Lung (tissue), 11 donors: ENCODE measurements at regions not wholly inside any gene's neighbourhood (a gene's known extent, or its start where the extent isn't known, plus 50 kb on each side); places are given as distances from the start of the nearest gene placed in this dataset.

ENCODE experiments used
- ATAC-seq: fragments of 200-7000 bp; cut with Tn5 transposase; one replicate; pipeline ENCODE4 v1.9.1; 2020; ENCODE audit warnings: moderate number of reproducible peaks; ENCODE audit not compliant: insufficient read depth, low FRiP score
- DNase-seq, 3 donors: peaks; one replicate each; pipeline ENCODE4 v3.0.0-alpha.2; 2013 to 2017
- H3K27ac ChIP-seq, 2 donors: one replicate each; pipeline ENCODE4 v1.5.1; 2013; ENCODE audit warnings: mild to moderate bottlenecking in 2 of 2, moderate library complexity in 2 of 2, control low read depth in 1 of 2, inconsistent platforms in 1 of 2, low read depth in 1 of 2, low read length in 1 of 2
- H3K27me3 ChIP-seq, 3 donors: one replicate each; pipeline ENCODE4 v1.5.1; 2013; ENCODE audit warnings: low read length in 2 of 3; ENCODE audit not compliant: control insufficient read depth in 3 of 3, insufficient read depth in 3 of 3
- H3K36me3 ChIP-seq, 4 donors: one replicate each; pipeline ENCODE4 v1.5.1; 2013; ENCODE audit warnings: low read length in 4 of 4, mild to moderate bottlenecking in 1 of 4, moderate library complexity in 1 of 4; ENCODE audit not compliant: control insufficient read depth in 4 of 4, insufficient read depth in 4 of 4
- H3K4me1 ChIP-seq, 5 donors: one replicate each; pipeline ENCODE4 v1.5.1; 2013; ENCODE audit warnings: low read length in 5 of 5, mild to moderate bottlenecking in 2 of 5, moderate library complexity in 1 of 5; ENCODE audit not compliant: control insufficient read depth in 5 of 5, insufficient read depth in 5 of 5
- H3K4me3 ChIP-seq: one replicate; pipeline ENCODE4 v1.5.1; 2013; ENCODE audit warnings: mild to moderate bottlenecking, control low read depth, moderate library complexity
- H3K9ac ChIP-seq, 2 donors: one replicate each; pipeline ENCODE4 v1.5.1; 2013; ENCODE audit warnings: low read length in 2 of 2, control low read depth in 1 of 2; ENCODE audit not compliant: insufficient read depth in 1 of 2
- H3K9me3 ChIP-seq, 4 donors: one replicate each; pipeline ENCODE4 v1.5.1; 2013; ENCODE audit warnings: low read length in 3 of 4, mild to moderate bottlenecking in 1 of 4, moderate library complexity in 1 of 4; ENCODE audit not compliant: control insufficient read depth in 4 of 4, insufficient read depth in 3 of 4
- WGBS, 2 donors: extraction: QIAGEN DNeasy Blood & Tissue Kit; methylation state at CpG; one replicate each; pipeline ENCODE4 v1.1.7; 2013; 5-methylcytosine and 5-hydroxymethylcytosine counted together
- TF ChIP-seq, protein P1 (sequence below): IDR thresholded peaks from 2 replicates; pipeline ENCODE4 v1.5.1; 2012; ENCODE audit warnings: mild to moderate bottlenecking; ENCODE audit errors: control extremely low read depth, extremely low read depth
- donor health status: control.
- donor health status: control.
- donor health status: Bipolar disorder and iron deficiency.
- donor health status: healthy.
- donor health status: DM: yes; HTN: yes; CAD: no.

DNA sequence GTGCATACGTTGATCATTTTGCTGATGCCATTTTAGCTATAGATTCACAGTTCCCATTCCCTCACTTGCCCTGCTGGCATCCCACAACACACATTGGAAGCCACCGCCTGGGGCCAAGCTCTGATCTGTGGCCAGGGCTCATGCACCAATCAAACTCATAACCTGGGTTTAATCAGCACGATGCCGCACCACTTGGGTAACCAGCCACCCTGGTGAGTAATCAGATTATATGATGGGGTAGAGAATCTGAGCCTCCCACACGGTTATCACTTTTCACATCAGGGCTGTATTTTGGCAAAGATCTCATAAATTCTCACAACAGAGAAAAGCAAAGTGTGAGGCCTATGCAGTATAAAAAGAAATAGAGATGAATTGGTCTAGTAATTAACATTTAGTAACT, 66.0 kb upstream of the TNFRSF19 start:
- Histone ChIP-seq H3K9ac (no peak overlapping the region), H3K4me1 (peaks cover 0 to 37% (median 5%) of the 10 kb centered on the region in 5 donors), H3K4me3 (no peak overlapping the region), H3K36me3 (no peaks in the 10 kb centered on the region), H3K27me3 (no peaks in the 10 kb centered on the region), H3K9me3 (peaks cover 0 to 3% (median 0%) of the 10 kb centered on the region in 4 donors), H3K27ac (no peak overlapping the region)
- ATAC-seq (no peak), DNase-seq (no peak)
- 90 to 92% methylated on average over 5 of the region's 5 CpGs for WGBS, 2 donors
- TF ChIP-seq, protein P1, sequence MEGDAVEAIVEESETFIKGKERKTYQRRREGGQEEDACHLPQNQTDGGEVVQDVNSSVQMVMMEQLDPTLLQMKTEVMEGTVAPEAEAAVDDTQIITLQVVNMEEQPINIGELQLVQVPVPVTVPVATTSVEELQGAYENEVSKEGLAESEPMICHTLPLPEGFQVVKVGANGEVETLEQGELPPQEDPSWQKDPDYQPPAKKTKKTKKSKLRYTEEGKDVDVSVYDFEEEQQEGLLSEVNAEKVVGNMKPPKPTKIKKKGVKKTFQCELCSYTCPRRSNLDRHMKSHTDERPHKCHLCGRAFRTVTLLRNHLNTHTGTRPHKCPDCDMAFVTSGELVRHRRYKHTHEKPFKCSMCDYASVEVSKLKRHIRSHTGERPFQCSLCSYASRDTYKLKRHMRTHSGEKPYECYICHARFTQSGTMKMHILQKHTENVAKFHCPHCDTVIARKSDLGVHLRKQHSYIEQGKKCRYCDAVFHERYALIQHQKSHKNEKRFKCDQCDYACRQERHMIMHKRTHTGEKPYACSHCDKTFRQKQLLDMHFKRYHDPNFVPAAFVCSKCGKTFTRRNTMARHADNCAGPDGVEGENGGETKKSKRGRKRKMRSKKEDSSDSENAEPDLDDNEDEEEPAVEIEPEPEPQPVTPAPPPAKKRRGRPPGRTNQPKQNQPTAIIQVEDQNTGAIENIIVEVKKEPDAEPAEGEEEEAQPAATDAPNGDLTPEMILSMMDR: no peak

DNA sequence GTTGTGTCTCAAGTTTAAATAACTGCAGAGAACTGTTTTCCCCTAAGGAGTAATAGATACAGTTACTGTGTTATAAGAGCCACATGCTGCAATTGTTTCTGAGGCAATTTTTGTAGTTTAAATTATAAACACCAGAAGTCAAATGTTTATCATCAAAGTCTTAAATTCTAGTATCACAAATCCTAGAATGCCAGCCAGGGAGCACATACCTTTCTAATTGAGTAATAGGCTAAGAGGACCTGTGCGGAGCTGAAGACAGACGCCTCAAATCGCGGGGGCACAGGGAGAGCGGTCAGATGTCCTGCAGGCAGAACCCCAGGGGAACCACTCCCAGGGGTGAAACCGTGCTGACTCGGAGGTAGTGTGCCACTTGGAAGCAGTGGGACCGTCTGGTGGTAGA, 65.2 kb upstream of the TNFRSF19 start:
- H3K9me3 ChIP-seq: peaks cover 0 to 3% (median 0%) of the 10 kb centered on the region in 4 donors
- no peak overlapping the region for H3K9ac ChIP-seq
- H3K27ac ChIP-seq: peak overlapping the region in 1 of 2 donors; percentile 49
- WGBS, 2 donors: 58 to 74% methylated on average over 8 of the region's 8 CpGs
- TF ChIP-seq, protein P1: no peak
- DNase-seq: no peak
- H3K36me3 ChIP-seq: no peaks in the 10 kb centered on the region
- no peak for ATAC-seq
- peaks cover 0 to 33% (median 5%) of the 10 kb centered on the region in 5 donors for H3K4me1 ChIP-seq
- no peak overlapping the region for H3K4me3 ChIP-seq
- no peaks in the 10 kb centered on the region for H3K27me3 ChIP-seq

DNA sequence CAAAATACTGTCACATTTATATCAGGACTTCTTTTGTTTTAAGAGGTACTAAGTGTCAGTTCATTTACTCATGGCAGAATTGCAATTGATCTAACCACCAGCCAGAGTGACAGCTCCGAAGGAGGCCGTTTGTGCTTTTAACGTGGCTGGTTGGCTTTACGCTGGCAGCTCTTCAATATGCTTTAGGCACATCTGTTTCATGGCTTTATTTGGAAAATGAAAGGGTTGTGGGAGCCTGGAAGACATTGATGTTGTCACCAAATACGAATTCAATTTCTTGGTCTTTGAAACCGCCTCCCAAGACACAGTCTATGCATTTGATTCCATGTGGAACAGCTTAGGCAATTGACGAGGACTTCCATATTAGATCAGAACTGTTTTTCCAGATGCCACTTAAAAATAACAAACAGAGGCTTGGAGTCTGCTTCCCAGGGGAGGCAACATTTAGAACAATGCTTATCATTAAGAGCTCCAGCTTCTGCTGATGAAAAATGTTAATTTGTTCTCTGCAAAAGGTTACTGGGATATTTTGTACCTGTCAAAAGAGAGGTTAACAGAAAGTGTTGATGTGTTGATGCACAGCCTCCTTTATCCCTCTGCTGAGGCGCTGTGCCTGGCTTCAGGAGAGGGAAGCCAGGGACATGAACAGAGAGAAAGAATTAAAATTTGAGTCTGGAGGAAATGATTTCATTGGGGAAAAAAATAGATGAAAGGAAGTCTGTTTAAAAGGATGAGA, 64.0 kb upstream of the TNFRSF19 start:
- H3K9ac ChIP-seq: no peak overlapping the region
- 76 to 83% methylated on average over 8 of the region's 8 CpGs for WGBS, 2 donors

More for the DNA sequence above, 64.0 kb upstream of the TNFRSF19 start:
- H3K27ac ChIP-seq: peak overlapping the region in 1 of 2 donors; percentile 73
- H3K27me3 ChIP-seq: no peaks in the 10 kb centered on the region
- H3K4me1 ChIP-seq: peaks cover 0 to 23% (median 11%) of the 10 kb centered on the region in 5 donors
- no peak for ATAC-seq
- TF ChIP-seq, protein P1: no peak
- peaks cover 0 to 3% (median 0%) of the 10 kb centered on the region in 4 donors for H3K9me3 ChIP-seq
- no peaks in the 10 kb centered on the region for H3K36me3 ChIP-seq
- DNase-seq: peak in 1 of 3 donors; percentile 37
- no peak overlapping the region for H3K4me3 ChIP-seq
